ENCODE measurements at regions not wholly inside any gene's neighbourhood (a gene's known extent, or its start where the extent isn't known, plus 50 kb on each side); places are given as distances from the start of the nearest gene placed in this dataset.

DNA sequence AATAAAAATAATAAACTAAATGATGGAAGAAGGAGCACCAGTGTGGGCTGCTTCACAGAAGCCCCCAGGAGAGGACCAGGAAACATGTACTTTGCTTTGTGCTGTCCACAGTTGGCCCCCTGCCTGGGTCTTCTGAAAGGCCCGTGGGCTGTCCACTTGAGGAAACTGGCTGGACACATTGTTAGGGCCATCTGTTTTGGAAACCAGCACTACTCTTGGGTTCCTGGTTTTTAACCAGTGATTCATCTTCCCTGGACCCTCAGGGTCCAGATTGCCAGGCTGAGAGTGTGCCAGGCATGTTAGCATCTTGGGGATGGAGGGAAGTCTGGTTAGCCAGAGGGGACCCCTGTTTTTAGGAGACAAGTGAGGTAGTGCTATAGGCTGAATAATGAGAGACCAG, 297.2 kb upstream of the C2CD4B start:
- DNase-seq (ENCODE audit: low read depth in 3 of 3, low spot score in 1 of 3), result no peak

DNA sequence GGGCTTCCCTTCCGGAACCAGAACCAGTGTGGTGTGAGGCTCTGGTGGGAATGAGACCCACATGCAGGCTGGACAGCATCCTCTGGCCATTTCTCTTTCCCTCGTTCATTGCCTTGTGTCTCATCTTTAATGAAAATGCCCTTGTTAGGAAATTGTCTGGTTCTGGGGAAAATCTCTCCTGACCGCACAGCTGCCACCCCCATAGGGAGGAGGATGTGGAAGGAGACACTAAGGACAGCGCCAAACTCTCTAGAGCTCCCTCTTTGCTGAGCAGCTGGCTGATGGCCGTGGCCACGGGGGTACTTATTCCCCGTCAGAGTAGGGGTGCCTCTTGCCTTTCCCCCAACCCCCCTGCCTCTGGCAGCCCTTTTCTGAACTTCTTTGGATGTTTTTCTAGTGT, 297.6 kb upstream of the C2CD4B start:
- no peak for DNase-seq (ENCODE audit: low read depth in 3 of 3, low spot score in 1 of 3)

GRCh38 chr15:62464705-62465104, 299.6 kb upstream of the C2CD4B start:
- no peak for DNase-seq (ENCODE audit: low read depth in 3 of 3, low spot score in 1 of 3)

- DNase-seq (ENCODE audit: low read depth in 3 of 3, low spot score in 1 of 3), result no peak
Observed at GRCh38 chr15:62465173-62465572, 300.1 kb upstream of the C2CD4B start.

GRCh38 chr15:62469478-62469873, 304.4 kb upstream of the C2CD4B start:
- DNase-seq (ENCODE audit: low read depth in 3 of 3, low spot score in 1 of 3), result no peak

- DNase-seq (ENCODE audit: low read depth in 3 of 3, low spot score in 1 of 3), result no peak
Observed at GRCh38 chr15:62469874-62470688, 305.0 kb upstream of the C2CD4B start.

- no peak for DNase-seq (ENCODE audit: low read depth in 3 of 3, low spot score in 1 of 3)
Observed at GRCh38 chr15:62472616-62473299, 307.7 kb upstream of the C2CD4B start.

DNA sequence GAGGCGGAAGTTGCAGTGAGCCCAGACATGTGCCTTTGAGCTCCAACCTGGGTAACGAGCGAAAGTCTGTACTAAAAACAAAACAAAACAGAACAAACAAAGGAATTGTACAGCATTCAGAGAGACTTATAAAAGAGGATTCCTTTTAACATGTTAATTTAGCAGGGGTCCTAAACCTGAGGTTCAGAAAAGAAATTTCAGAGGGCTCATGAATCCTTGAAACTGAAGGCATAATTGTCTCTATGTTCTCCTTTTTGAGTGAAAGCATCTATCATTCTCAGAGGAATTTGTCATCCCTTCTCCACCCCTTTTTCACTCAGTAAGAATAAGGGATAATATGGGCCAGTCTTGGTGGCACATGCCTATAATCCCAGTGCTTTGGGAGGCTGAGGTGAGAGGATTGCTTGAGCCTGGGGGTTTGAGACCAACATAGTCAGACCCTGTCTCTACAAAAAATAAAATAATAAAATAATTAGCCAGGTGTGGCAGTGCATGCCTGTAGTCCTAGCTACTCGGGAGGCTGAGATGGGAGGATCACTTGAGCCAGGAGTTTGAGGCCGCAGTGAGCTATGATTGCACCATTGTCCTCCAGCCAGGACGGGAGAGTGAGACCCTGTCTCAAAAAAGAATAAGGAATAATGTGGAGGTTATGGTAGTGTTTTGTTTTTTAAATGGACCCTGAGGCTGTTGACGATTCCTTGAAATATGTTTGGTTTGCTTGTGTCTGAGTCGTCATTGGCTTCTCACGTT, 309.1 kb upstream of the C2CD4B start:
- no peak for DNase-seq (ENCODE audit: low read depth in 3 of 3, low spot score in 1 of 3)

DNA sequence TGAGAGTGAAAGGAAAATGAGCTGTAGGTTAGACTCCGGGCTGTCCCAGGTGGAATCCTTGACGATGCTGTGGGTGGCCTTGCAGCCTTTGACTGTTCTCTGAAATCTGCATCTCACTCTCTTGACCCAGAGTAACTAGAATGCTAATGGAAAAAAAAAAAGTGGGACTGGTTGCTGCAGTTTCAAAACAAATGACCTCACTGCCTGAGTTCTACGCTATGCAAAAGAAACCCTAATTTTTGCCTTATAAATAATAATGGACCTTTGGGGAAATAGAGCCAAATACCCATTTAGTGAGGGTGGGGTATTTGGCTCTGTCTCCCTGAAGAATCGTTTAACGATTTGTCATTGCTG, 309.7 kb upstream of the C2CD4B start:
- no peak for DNase-seq (ENCODE audit: low read depth in 3 of 3, low spot score in 1 of 3)

- no peak for DNase-seq (ENCODE audit: low read depth in 3 of 3, low spot score in 1 of 3)
Observed at GRCh38 chr15:62475591-62475990, 310.5 kb upstream of the C2CD4B start.

GRCh38 chr15:62476163-62476562, 311.1 kb upstream of the C2CD4B start:
- no peak for DNase-seq (ENCODE audit: low read depth in 3 of 3, low spot score in 1 of 3)

DNA sequence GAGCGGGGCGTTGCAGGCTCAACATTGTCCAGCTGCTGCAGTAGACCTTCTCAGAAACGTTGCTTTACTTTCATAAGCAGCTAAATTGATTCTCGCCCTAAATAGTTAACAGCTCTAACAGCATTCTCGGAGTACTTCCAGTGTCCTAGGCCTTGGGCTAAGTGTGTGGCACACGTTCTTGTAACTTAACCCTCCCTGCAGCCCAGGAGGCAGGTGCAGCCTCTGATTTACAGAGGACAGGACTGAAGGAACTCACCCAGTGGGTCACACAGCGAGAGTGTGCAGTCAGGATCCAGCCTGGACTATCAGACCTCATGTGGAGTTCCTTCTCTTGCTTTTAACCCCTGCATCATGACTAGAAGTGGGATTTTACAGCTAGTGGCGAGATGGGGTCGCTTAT, 312.8 kb upstream of the C2CD4B start:
- no peak for DNase-seq (ENCODE audit: low read depth in 3 of 3, low spot score in 1 of 3)

DNA sequence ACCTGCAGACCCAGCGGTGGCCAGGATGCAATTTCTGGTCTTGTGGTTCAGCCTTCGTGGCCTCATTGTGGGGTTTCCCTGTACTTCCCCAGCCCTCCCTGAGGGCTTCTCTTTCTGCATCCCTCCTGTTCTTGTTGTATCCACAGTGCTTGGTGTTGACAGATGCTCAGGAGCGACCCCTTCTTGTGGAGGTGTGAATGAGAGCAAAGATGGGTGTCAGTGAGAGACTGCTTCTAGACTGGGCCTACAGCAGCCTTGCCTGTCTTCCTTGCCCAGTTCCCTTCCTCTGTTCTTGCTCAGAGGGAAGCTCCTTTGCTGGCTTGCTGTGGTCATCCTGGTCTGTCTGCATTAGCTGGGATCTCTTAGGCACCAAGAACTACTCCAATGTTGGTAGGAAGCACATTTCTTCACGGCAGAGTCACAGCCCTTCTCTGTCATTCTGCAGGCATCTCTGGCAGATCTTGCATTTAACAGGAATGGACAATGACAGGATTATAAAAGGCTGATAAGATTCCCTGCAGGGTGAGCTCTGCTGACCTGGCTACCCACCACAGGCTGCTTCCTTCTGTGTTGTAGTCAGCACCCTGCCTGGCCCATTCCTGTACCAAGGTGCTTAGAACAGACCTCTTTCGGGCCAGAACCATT, 317.8 kb upstream of the C2CD4B start:
- DNase-seq (ENCODE audit: low read depth in 3 of 3, low spot score in 1 of 3), result no peak

DNA sequence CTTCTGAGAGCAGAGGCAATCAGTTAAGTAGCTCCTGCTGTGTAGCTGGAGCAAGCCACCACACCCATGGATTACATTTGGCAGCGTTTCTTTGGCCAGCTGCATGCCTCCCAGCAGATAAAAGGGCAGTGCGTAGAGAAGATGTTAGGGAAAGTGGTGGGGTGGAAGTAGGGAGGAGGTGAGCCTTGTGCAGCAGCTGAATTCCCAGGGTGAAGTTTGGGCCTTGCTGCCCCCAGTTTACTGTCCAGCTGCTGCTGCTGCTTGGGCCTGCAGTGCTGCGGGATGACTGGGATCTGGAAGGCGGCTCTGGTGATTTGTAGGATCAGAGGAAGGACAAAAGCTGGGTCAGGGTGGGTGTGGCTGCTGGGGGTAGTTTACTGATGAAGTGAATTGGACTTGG, 318.7 kb upstream of the C2CD4B start:
- no peak for DNase-seq (ENCODE audit: low read depth in 3 of 3, low spot score in 1 of 3)

DNA sequence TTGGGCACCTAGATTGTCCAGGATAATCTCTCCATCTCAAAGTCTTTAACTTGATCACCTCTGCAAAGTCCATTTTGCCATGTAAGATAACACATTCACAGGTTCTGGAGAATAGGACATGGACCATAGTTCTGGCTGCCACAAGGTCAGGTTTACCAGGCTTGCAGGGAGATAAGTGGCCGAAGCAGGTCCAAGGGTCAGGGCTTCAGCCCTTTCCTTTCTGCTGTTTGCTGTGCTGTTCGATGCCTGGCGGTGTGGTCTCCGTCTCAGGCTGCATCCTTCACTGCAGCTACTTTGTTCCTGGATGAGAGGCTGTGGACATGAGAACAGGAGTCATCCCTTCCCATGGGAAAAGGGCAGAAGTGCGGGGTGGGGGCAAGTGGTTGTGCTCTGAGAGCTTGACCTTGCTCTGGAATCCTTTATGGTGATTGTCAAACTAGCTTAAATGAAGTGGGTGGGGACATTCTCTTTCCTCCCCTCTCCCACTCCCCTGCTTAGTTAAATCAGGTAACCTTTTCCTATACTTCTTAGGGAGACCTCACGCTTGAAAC, 320.2 kb upstream of the C2CD4B start:
- no peak for DNase-seq (ENCODE audit: low read depth in 3 of 3, low spot score in 1 of 3)

- no peak for DNase-seq (ENCODE audit: low read depth in 3 of 3, low spot score in 1 of 3)
Observed at GRCh38 chr15:62486041-62486440, 321.0 kb upstream of the C2CD4B start.

DNA sequence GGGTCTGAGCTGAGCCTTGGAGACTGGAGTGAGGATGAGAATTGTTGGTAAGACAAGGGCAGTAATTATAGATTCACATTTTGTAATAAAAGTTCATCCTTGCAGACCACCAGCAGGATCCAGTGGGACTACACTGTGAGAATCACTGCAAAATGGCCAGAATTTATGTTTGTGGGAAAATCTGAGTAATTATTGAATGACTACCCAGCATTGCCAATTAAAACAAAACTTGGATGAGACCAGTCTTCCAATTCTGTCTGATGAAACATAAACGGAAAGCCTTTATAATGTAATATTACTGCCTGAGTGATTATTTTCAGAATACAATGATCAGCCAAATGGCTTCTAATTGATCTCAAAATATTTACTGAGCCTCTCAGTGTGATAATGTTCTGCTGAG, 323.3 kb upstream of the C2CD4B start:
- no peak for DNase-seq (ENCODE audit: low read depth in 3 of 3, low spot score in 1 of 3)

- no peak for DNase-seq (ENCODE audit: low read depth in 3 of 3, low spot score in 1 of 3)
Observed at GRCh38 chr15:62491642-62492041, 326.6 kb upstream of the C2CD4B start.

- DNase-seq (ENCODE audit: low read depth in 3 of 3, low spot score in 1 of 3), result no peak
Observed at GRCh38 chr15:62492900-62493299, 327.8 kb upstream of the C2CD4B start.

- no peak for DNase-seq (ENCODE audit: low read depth in 3 of 3, low spot score in 1 of 3)
Observed at GRCh38 chr15:62494197-62494596, 329.1 kb upstream of the C2CD4B start.

Data from stimulated activated CD4-positive, alpha-beta T cell treated with anti-CD3 and anti-CD28 coated beads, TNF-alpha, amount 100 ng/mL, for 1 hour (primary cell).